ENCODE measurements at regions not wholly inside any gene's neighbourhood (a gene's known extent, or its start where the extent isn't known, plus 50 kb on each side); places are given as distances from the start of the nearest gene placed in this dataset.

GRCh38 chr7:49611951-49612350 lies 161.5 kb upstream of the VWC2 start:
- Histone ChIP-seq H3K9ac (ENCODE audit: low read length) (no peak overlapping the region), H3K79me2 (ENCODE audit: insufficient read depth, low read length) (no peaks in the 10 kb centered on the region), H3K4me1 (ENCODE audit: control insufficient read depth in 1 of 2, insufficient read depth in 2 of 2, low read length in 2 of 2) (no peaks in the 10 kb centered on the region), H3K27me3 (ENCODE audit: insufficient read depth, low read length) (no peaks in the 10 kb centered on the region), H3K9me3 (ENCODE audit: control insufficient read depth in 1 of 2, insufficient read depth in 1 of 2, low read depth in 1 of 2, low read length in 2 of 2) (peaks cover 7 to 10% of the 10 kb centered on the region in 2 experiments; a peak in 2 of 4 replicates), H2AFZ (ENCODE audit: low read depth, low read length, poor library complexity, severe bottlenecking) (no peak overlapping the region), H4K20me1 (ENCODE audit: insufficient read depth) (no peaks in the 10 kb centered on the region; the same call in 1 of the 2 replicates), H3K36me3 (ENCODE audit: control insufficient read depth in 1 of 2, insufficient read depth in 2 of 2, low read length in 2 of 2) (no peaks in the 10 kb centered on the region), H3K9me2 (ENCODE audit: insufficient read depth) (no peaks in the 10 kb centered on the region), H3K4me3 (replicated peaks in 1 of 2; ENCODE audit: low read depth in 1 of 2, low read length in 2 of 2) (no peak overlapping the region), H3K27ac (ENCODE audit: low read depth, low read length) (no peak overlapping the region), H3K4me2 (ENCODE audit: low read length) (no peak overlapping the region)
- intact Hi-C loops (cut with micrococcal nuclease): no loop called here
- TF ChIP-seq YY1 (IDR thresholded peaks at IDR 0.05; ENCODE audit: extremely low read depth, insufficient replicate concordance, low read depth, low read length) (no peak), ZBTB33 (IDR thresholded peaks at IDR 0.05; ENCODE audit: extremely low read depth, insufficient replicate concordance, low read length) (no peak), ATF3 (IDR thresholded peaks at IDR 0.05) (no peak), EZH2 (IDR thresholded peaks at IDR 0.05) (no peak), CBX3 (IDR thresholded peaks at IDR 0.05; ENCODE audit: low read depth) (no peak), ZFX (IDR thresholded peaks at IDR 0.05) (no peak), SP1 (IDR thresholded peaks at IDR 0.05; ENCODE audit: low read depth) (no peak), POLR2A (IDR thresholded peaks at IDR 0.05; ENCODE audit: borderline replicate concordance, extremely low read depth, insufficient read depth, insufficient read length) (no peak), TCF7L2 (IDR thresholded peaks at IDR 0.05; ENCODE audit: borderline replicate concordance, extremely low read depth, insufficient read depth, insufficient read length) (no peak), CTCF (IDR thresholded peaks at IDR 0.05 in 2 of 3, conservative IDR thresholded peaks at IDR 0.05 in 1 of 3; ENCODE audit: borderline replicate concordance in 1 of 3, insufficient read depth in 1 of 3, low read depth in 2 of 3, low read length in 2 of 3) (no peak)
- BruUV-seq (replicated peaks): no TSS peak
- DNase-seq (ENCODE audit: low read depth, low spot score): no peak
- ChIA-PET POLR2A (no interaction called here), CTCF (no interaction called here), RAD21 (ENCODE audit: low non-redundant PET in 1 of 2, low total read pairs in 2 of 2, uncharacterized antibody in 2 of 2, unreplicated experiment in 2 of 2) (no interaction called here)
- ATAC-seq: no peak
